ENCODE measurements at regions not wholly inside any gene's neighbourhood (a gene's known extent, or its start where the extent isn't known, plus 50 kb on each side); places are given as distances from the start of the nearest gene placed in this dataset.

GRCh38 chr7:50202052-50202555 is 102.4 kb upstream of the IKZF1 start:
- no peak overlapping the region for H2BK20ac ChIP-seq (ENCODE audit: low read depth, low read length)
- no peak overlapping the region for H3K23ac ChIP-seq (ENCODE audit: low read depth, low read length)
- H3K9me1 ChIP-seq (ENCODE audit: insufficient read depth, low read length): no peaks in the 10 kb centered on the region
- H4K8ac ChIP-seq (ENCODE audit: low read depth in 2 of 2, low read length in 2 of 2): no peak overlapping the region
- ChIA-PET CTCF (no interaction called here), POLR2A (ENCODE audit: unreplicated experiment) (no interaction called here)
- TF ChIP-seq FOS (IDR thresholded peaks at IDR 0.05; ENCODE audit: low read depth, low read length) (no peak), MAZ (IDR thresholded peaks at IDR 0.05; ENCODE audit: borderline replicate concordance, low read depth, low read length) (no peak), RCOR1 (IDR thresholded peaks at IDR 0.05; ENCODE audit: insufficient replicate concordance, low read length) (no peak), CEBPB (IDR thresholded peaks at IDR 0.05; ENCODE audit: low read depth, low read length) (no peak), POLR2A (IDR thresholded peaks at IDR 0.05; ENCODE audit: low read depth, low read length) (no peak), NFE2L2 (IDR thresholded peaks at IDR 0.05; ENCODE audit: low read depth, low read length) (no peak), CHD1 (IDR thresholded peaks at IDR 0.05; ENCODE audit: low read depth, low read length) (no peak), USF2 (IDR thresholded peaks at IDR 0.05; ENCODE audit: low read depth, low read length) (no peak), ELK1 (IDR thresholded peaks at IDR 0.05; ENCODE audit: borderline replicate concordance, low read depth, low read length) (no peak), RAD21 (IDR thresholded peaks at IDR 0.05; ENCODE audit: low read length) (no peak), RFX5 (IDR thresholded peaks at IDR 0.05; ENCODE audit: low read depth, low read length) (no peak), MAFK (IDR thresholded peaks at IDR 0.05; ENCODE audit: low read depth, low read length) (no peak), CTCF (conservative IDR thresholded peaks at IDR 0.05; ENCODE audit: low read depth, low read length) (no peak)
- no peak overlapping the region for H4K5ac ChIP-seq (ENCODE audit: low read depth, low read length)
- H3K4ac ChIP-seq (ENCODE audit: low read depth, low read length): no peak overlapping the region
- no peak overlapping the region for H4K91ac ChIP-seq (ENCODE audit: insufficient read depth, low read depth, low read length)
- no peak overlapping the region for H2AFZ ChIP-seq (replicated peaks; ENCODE audit: low read length, poor library complexity)
- H3K27me3 ChIP-seq (ENCODE audit: control insufficient read depth, insufficient read depth, low read length): no peaks in the 10 kb centered on the region
- no peak overlapping the region for H2BK5ac ChIP-seq (ENCODE audit: low read depth, low read length, poor library complexity, severe bottlenecking)
- H3K4me1 ChIP-seq (ENCODE audit: control insufficient read depth, insufficient read depth, low read length): no peaks in the 10 kb centered on the region
- no peak overlapping the region for H2AK9ac ChIP-seq (replicated peaks; ENCODE audit: low read depth, low read length, poor library complexity)
- H2BK15ac ChIP-seq (ENCODE audit: low read depth, low read length): no peak overlapping the region
- no peak overlapping the region for H3K18ac ChIP-seq (ENCODE audit: low read depth, low read length)
- ATAC-seq (ENCODE audit: low read depth): no peak
- H3K56ac ChIP-seq (ENCODE audit: extremely low read depth, insufficient read depth, low read length): no peak overlapping the region
- no peaks in the 10 kb centered on the region for H3K36me3 ChIP-seq (ENCODE audit: control insufficient read depth, insufficient read depth, low read length)
- dilution Hi-C loops (cut with HindIII; ENCODE audit: low sequenced_read_pairs, unreplicated experiment): no loop called here
- no peak overlapping the region for H3K14ac ChIP-seq (replicated peaks; ENCODE audit: low read depth, low read length)
- no peak overlapping the region for H2BK120ac ChIP-seq (ENCODE audit: low read depth, low read length)
- H3K27ac ChIP-seq (ENCODE audit: insufficient read depth, low read length): no peak overlapping the region
- in situ Hi-C loops (cut with MboI; ENCODE audit: low sequenced_read_pairs): no loop called here
- no peak overlapping the region for H3K4me3 ChIP-seq (ENCODE audit: insufficient read depth, low read depth, low read length)
- no TSS peak for BruUV-seq (replicated peaks)
- intact Hi-C loops (cut with micrococcal nuclease): no loop called here
- H2AK5ac ChIP-seq (ENCODE audit: low read depth, low read length): no peak overlapping the region
- H3K4me2 ChIP-seq (ENCODE audit: low read depth, low read length): no peak overlapping the region
- no peaks in the 10 kb centered on the region for H3K79me1 ChIP-seq (ENCODE audit: low read depth in 1 of 2, low read length in 2 of 2)
- no peaks in the 10 kb centered on the region for H4K20me1 ChIP-seq (ENCODE audit: insufficient read depth, low read length)
- no peak overlapping the region for H3K9ac ChIP-seq (ENCODE audit: low read depth, low read length)
- no CpG with 5 or more reads among the region's 1 CpG for WGBS, 2 experiments (ENCODE audit: extremely low coverage in 2 of 2, insufficient read length in 1 of 2)
- no peak for DNase-seq
- H3K9me3 ChIP-seq (ENCODE audit: control insufficient read depth, insufficient read depth, low read length): peaks cover 3% of the 10 kb centered on the region; the same call in 1 of the 2 replicates
